D721Med (cell line): ENCODE measurements at regions not wholly inside any gene's neighbourhood (a gene's known extent, or its start where the extent isn't known, plus 50 kb on each side); places are given as distances from the start of the nearest gene placed in this dataset.

Source experiments
- DNase-seq: peaks from one replicate; pipeline ENCODE4 v3.0.0; 2011; ENCODE audit warnings: low spot score; ENCODE audit not compliant: insufficient read length
- FAIRE-seq: peaks from 2 replicates; lab custom pipeline; 2011; peaks lifted over from hg19 to GRCh38; lab: Jason Lieb, UNC
- CTCF ChIP-seq: IDR thresholded peaks from 2 replicates; pipeline ENCODE4 v1.5.1; 2012; ENCODE audit warnings: mild to moderate bottlenecking, control low read depth; ENCODE audit not compliant: insufficient read depth; ENCODE audit errors: missing control alignments

DNA sequence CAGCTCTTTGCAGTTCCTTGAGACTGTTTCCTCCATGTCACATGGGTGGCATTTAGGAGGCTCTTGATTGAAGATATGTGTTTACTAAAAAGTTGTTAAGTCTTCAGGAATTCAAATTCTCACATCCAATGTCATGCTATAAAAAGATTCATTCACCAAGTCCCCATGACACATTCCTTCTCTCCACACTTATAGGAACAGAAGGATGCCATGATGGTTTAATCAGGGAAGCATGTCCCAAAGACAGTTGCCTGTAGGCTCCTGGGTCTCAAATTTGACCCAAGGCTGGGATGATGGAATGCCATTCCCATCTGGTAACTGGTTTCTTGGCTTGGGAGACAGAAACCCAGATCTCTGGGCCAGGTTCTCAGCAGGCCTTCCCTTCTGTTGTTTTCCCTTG, 140.6 kb upstream of the SOX9 start:
- DNase-seq, result no peak
- no peak for FAIRE-seq
- no peak for TF ChIP-seq CTCF

GRCh38 chr17:71983828-71984227, 137.0 kb upstream of the SOX9 start:
- no peak for FAIRE-seq
- no peak for TF ChIP-seq CTCF

DNA sequence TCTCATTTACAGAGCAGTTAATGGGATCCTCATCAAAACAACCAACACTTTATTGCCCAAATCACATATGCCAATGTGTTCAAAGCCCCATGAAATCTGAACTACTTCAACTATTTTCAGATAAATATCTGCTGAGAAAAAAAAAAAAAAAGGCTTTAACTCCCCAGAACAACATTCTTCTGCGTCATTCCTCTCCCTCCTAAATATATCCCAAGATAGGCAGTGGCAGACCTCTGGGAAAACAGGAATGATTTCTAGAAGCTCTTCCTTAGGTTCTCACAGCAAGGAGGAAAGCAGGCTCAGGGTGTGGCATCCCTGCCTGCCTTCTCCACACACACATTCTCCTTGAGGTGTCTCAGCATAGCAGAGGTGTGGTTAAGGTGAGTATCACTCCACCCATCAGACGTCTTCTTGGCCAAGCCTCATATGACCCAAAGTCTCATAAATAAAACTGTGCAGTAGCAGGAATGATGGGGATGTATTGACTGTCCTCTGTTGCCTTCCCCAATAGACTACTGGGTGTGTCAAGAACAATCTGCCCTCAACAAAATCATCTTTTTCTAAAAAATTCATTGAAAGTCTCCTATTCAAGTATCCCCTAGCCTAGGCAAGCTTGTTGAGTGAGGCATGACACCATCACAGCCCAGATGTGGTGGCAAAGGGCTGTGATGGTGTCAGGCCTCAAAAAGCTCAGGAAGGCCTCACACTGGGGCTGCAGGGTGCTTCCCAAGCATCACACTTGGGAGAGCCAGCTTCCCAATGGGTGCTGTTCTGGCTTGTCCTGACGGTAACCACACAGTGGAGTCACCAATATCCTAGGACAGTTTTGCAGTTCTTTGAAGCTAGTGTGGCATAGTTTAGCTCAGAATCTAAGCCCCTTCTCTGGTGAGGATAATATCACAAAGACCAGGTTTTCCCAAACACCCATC, 135.4 kb upstream of the SOX9 start:
- DNase-seq, result no peak
- TF ChIP-seq CTCF, result no peak
- no peak for FAIRE-seq

More at GRCh38 chr17:71983828-71984227, 137.0 kb upstream of the SOX9 start:
- DNase-seq, result no peak

- DNase-seq, result no peak
- FAIRE-seq, result no peak
- TF ChIP-seq CTCF, result no peak
These were observed 133.9 kb upstream of the SOX9 start for GRCh38 chr17:71986886-71987285.

DNA sequence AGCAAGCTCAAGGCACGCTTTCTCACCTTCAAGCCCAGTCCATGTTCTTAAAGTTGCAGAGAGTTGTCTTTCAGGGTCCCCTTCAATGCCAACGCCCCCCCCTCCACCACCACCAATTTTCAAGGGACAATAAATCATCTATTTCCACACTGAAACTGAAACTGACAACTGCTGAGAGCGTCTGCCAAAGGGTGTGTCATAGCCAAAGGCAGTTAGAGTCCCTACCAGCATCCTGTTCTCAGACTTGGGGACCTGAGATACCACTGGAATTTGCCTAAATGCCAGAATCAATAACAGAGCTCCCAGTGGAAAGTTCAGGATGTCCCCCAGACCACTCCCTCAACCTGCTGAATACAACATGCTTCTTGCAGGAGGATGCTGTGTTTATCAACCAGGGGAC, 133.2 kb upstream of the SOX9 start:
- no peak for DNase-seq
- no peak for FAIRE-seq
- no peak for TF ChIP-seq CTCF

DNA sequence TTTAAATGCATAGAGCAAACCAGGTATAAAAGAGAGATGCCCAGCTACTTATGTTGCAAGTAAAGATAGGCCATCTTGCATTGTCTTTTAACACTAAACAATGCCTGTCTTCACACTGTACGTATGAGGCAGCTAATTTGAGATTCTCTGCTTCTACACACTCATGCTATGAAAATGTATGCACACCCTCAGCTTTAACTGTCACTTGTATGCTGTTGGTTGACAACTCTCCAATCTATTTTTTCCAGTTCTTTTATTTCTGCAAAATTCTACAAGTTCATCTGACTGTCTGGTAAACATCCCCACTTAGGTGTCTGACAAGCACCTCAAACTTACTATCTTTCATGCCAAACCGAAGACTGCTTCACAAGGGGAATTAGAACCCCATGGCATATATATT, 131.7 kb upstream of the SOX9 start:
- no peak for TF ChIP-seq CTCF
- DNase-seq, result no peak
- no peak for FAIRE-seq

DNA sequence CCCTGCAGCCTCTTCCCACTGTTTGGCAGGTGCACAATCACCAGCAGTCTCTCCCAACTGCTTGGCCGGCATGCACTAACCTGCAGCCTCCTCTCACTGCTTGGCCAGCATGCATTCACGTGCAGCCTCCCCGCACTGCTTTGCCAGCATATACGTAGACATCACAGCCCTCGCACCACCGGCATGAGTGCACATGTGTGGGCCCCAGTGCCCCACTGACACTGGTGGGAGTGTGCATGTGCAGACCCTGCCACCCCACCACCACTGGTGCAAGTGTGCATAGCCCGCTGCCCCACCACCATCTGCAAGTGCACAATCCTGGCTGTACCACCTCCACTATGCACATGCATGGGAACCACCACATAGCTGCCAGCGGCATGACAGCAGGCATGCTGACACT, 127.5 kb upstream of the SOX9 start:
- no peak for DNase-seq
- TF ChIP-seq CTCF, result no peak
- no peak for FAIRE-seq
